Parathyroid adenoma (tissue), 2 donors: ENCODE measurements at regions not wholly inside any gene's neighbourhood (a gene's known extent, or its start where the extent isn't known, plus 50 kb on each side); places are given as distances from the start of the nearest gene placed in this dataset.

Experiments
- H2AFZ ChIP-seq: fragments of 300-600 bp; sonication (generic); one replicate; pipeline ENCODE4 v1.7.0; 2017; ENCODE audit warnings: antibody characterized with exemption, mild to moderate bottlenecking
- H3K27ac ChIP-seq: fragments of 300-600 bp; sonication (generic); one replicate; pipeline ENCODE4 v1.7.0; 2017
- H3K27me3 ChIP-seq: fragments of 300-600 bp; sonication (generic); one replicate; pipeline ENCODE4 v1.7.0; 2017; ENCODE audit warnings: low read length; ENCODE audit not compliant: control insufficient read depth, insufficient read depth
- H3K36me3 ChIP-seq: fragments of 300-600 bp; sonication (generic); one replicate; pipeline ENCODE4 v1.7.0; 2017; ENCODE audit warnings: low read length; ENCODE audit not compliant: control insufficient read depth, insufficient read depth
- H3K4me1 ChIP-seq: fragments of 300-600 bp; sonication (generic); one replicate; pipeline ENCODE4 v1.7.0; 2017; ENCODE audit warnings: control low read depth
- H3K4me2 ChIP-seq: fragments of 300-600 bp; sonication (generic); one replicate; pipeline ENCODE4 v1.7.0; 2017; ENCODE audit warnings: low read length
- H3K4me3 ChIP-seq: fragments of 300-600 bp; sonication (generic); one replicate; pipeline ENCODE4 v1.7.0; 2017; ENCODE audit warnings: low read depth, low read length
- H3K79me2 ChIP-seq: fragments of 300-600 bp; sonication (generic); one replicate; pipeline ENCODE4 v1.7.0; 2017; ENCODE audit warnings: control low read depth
- H3K9ac ChIP-seq: fragments of 300-600 bp; sonication (generic); one replicate; pipeline ENCODE4 v1.7.0; 2017; ENCODE audit warnings: mild to moderate bottlenecking
- H3K9me3 ChIP-seq: fragments of 300-600 bp; sonication (generic); one replicate; pipeline ENCODE4 v1.7.0; 2017; ENCODE audit warnings: low read length; ENCODE audit not compliant: control insufficient read depth
- TF ChIP-seq, protein P1 (sequence below): fragments of 300-600 bp; sonication (generic); IDR thresholded peaks from one replicate; pipeline ENCODE4 v1.7.0; 2017; ENCODE audit warnings: antibody characterized with exemption, mild to moderate bottlenecking
- donor health status: primary hyperparathyroidism.

DNA sequence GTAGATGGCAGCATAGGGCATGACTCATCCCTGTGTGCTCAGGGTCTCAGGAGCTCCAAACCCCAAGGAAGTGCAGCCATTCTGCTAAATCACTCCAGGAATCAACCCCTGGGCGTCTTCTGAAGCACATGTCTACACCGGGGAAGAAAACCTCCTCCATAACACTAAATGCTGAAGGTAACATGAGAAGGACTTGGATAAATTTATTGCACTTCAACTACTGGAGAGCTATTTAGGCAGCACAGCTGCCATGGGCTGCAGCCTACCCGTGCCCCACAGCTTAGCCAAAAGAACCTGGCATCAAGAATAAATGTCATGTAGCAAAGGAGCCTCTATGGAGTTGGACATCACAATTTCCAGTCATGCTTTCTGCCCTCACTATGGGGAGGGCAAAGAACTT, 141.7 kb downstream of the GPCPD1 start:
- H3K36me3 ChIP-seq: no peaks in the 10 kb centered on the region
- TF ChIP-seq, protein P1, sequence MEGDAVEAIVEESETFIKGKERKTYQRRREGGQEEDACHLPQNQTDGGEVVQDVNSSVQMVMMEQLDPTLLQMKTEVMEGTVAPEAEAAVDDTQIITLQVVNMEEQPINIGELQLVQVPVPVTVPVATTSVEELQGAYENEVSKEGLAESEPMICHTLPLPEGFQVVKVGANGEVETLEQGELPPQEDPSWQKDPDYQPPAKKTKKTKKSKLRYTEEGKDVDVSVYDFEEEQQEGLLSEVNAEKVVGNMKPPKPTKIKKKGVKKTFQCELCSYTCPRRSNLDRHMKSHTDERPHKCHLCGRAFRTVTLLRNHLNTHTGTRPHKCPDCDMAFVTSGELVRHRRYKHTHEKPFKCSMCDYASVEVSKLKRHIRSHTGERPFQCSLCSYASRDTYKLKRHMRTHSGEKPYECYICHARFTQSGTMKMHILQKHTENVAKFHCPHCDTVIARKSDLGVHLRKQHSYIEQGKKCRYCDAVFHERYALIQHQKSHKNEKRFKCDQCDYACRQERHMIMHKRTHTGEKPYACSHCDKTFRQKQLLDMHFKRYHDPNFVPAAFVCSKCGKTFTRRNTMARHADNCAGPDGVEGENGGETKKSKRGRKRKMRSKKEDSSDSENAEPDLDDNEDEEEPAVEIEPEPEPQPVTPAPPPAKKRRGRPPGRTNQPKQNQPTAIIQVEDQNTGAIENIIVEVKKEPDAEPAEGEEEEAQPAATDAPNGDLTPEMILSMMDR: no peak
- no peak overlapping the region for H3K9ac ChIP-seq

DNA sequence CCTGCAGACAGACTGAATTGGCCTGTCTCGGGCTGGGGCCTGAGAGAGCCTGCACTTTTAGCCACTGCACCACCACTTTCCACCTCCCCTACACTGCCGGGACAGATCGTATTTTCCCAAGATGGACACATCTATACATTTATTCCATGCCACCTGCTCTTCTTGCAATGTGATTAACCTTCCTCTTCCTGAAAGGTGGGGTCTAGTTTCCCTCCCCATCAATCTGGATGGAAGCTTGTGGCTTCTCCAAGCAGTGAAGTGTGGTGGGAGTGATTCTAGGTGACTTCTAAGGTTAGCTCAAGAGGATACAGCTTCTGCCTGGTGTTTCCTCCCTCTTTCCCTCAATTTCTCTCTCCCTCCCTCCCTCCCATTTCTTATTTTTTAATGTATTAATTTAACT, 143.7 kb downstream of the GPCPD1 start:
- H3K36me3 ChIP-seq: no peaks in the 10 kb centered on the region
- no peak overlapping the region for H3K27ac ChIP-seq
- no peak overlapping the region for H3K9ac ChIP-seq
- no peaks in the 10 kb centered on the region for H3K4me1 ChIP-seq
- H3K27me3 ChIP-seq: no peaks in the 10 kb centered on the region
- H3K4me3 ChIP-seq: no peak overlapping the region
- no peaks in the 10 kb centered on the region for H3K9me3 ChIP-seq
- no peak overlapping the region for H3K4me2 ChIP-seq
- TF ChIP-seq, protein P1: no peak
- no peak overlapping the region for H2AFZ ChIP-seq
- H3K79me2 ChIP-seq: no peaks in the 10 kb centered on the region

More for the DNA sequence above, 141.7 kb downstream of the GPCPD1 start:
- Histone ChIP-seq H2AFZ (no peak overlapping the region), H3K27me3 (no peaks in the 10 kb centered on the region), H3K79me2 (no peaks in the 10 kb centered on the region), H3K4me1 (no peaks in the 10 kb centered on the region), H3K4me3 (no peak overlapping the region), H3K27ac (no peak overlapping the region), H3K9me3 (no peaks in the 10 kb centered on the region), H3K4me2 (no peak overlapping the region)

DNA sequence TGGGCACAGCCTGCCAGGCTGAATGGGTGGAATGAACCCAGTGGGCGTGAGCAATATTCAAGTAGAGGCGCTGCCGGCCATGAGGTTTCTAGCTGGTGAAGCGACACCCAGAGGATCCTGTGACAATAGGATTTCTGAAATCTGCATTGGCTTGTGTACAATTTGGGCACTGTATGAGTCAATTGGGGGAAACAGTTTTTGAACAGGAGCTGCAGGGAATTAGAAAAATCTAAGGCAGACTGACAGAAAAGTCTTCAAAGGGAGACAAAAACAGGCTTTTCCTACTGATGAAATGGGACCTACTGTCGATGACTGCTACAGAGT, 145.2 kb downstream of the GPCPD1 start:
- no peak overlapping the region for H2AFZ ChIP-seq
- no peaks in the 10 kb centered on the region for H3K36me3 ChIP-seq

DNA sequence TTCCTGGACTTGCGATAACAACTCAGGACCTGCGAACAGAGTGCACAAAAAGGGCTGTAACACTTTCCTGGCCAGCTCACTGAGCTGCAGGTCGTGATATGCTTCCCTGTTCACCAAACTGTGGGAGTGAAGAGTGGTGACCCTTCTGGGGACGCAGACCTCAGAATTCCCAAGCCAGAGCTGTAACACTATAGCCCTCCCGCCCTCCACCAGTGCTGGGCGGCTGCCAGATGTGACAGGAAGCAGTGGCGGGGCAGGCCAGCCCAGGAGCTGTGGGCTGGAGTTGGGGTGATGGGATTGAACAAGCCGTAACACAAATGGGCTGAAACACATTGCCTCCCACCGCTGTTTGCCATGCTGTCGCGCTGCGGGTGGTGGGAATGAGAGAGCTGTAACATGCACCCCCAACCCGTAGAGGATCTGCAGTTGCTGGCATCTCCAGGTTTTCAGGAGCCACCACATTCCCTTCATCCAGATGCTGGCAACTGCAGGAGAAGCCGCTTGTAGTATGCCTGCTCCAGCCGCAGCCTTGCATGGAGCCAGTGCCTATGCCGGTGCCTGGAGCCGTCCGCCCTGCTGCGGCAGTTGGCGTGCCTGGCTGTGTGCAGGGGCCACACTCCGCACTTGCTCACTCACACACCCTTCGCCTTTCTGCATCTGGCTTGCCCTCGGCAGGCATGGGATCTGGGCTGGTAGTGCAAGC, 145.8 kb downstream of the GPCPD1 start:
- no peak overlapping the region for H2AFZ ChIP-seq
- TF ChIP-seq, protein P1: no peak

More for the DNA sequence above, 145.2 kb downstream of the GPCPD1 start:
- H3K4me3 ChIP-seq: no peak overlapping the region
- no peak overlapping the region for H3K27ac ChIP-seq
- H3K4me2 ChIP-seq: no peak overlapping the region
- H3K9me3 ChIP-seq: no peaks in the 10 kb centered on the region
- H3K4me1 ChIP-seq: no peaks in the 10 kb centered on the region
- no peaks in the 10 kb centered on the region for H3K27me3 ChIP-seq
- H3K79me2 ChIP-seq: no peaks in the 10 kb centered on the region
- TF ChIP-seq, protein P1: no peak
- no peak overlapping the region for H3K9ac ChIP-seq

More for the DNA sequence above, 145.8 kb downstream of the GPCPD1 start:
- H3K9me3 ChIP-seq: no peaks in the 10 kb centered on the region
- H3K79me2 ChIP-seq: no peaks in the 10 kb centered on the region
- H3K4me2 ChIP-seq: no peak overlapping the region
- H3K27ac ChIP-seq: no peak overlapping the region
- H3K36me3 ChIP-seq: no peaks in the 10 kb centered on the region
- H3K4me1 ChIP-seq: no peaks in the 10 kb centered on the region
- no peak overlapping the region for H3K4me3 ChIP-seq
- H3K27me3 ChIP-seq: no peaks in the 10 kb centered on the region
- H3K9ac ChIP-seq: no peak overlapping the region
